GM19468 (cell line): ENCODE measurements at regions not wholly inside any gene's neighbourhood (a gene's known extent, or its start where the extent isn't known, plus 50 kb on each side); places are given as distances from the start of the nearest gene placed in this dataset.
"Not testable (repeated sequence)": the region's sequence is repeated elsewhere in the genome, so short reads cannot be mapped to it uniquely, and the experiment has no call there.

Experiments
- ATAC-seq: cut with Tn5 transposase; IDR thresholded peaks from one replicate; pipeline ENCODE4 v1.9.1; 2021; ENCODE audit warnings: mild to moderate bottlenecking, moderate library complexity, moderate number of reproducible peaks; ENCODE audit not compliant: unreplicated experiment; ENCODE audit errors: extremely low read depth

DNA sequence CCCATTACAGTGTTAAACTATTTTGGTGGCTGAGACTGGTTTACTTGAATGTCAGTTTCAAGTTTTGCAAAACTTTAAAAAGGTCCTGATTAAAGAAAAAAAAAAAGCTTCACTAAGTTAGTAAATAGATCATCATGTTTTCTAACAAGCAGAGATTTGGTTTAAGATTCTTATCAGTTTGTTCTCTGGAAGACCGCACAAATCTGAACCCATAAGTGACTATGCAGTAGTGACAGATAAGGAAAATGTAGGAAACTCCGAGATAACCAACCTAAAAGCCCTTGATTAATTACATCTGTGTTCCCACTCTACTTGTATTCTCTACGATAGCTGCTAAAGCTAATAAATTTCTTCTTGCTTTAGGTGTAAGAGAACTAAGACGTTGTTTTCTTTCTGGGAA, 1799.8 kb upstream of the ADGRL3 start:
- ATAC-seq: no peak

DNA sequence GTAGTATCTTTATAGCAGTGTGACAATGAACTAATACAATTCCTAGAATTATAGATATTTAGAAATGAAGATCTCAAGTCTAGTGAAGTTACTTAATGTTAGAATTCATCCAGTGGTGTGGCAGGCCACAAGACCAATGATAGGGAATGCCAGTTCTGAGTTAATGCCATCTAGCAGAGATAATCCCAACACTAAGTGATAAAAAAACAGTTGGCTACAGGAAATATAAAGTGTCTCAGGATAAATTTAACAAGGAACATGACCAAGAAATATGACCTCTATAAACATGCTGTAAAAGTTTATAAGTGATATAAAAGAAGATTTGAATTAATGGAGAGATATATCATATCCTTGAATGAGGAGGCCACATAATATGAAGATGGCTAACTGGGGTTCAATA, 1790.5 kb upstream of the ADGRL3 start:
- no peak for ATAC-seq

- ATAC-seq: no peak
These were observed 1787.4 kb upstream of the ADGRL3 start for GRCh38 chr4:59412739-59413138.

GRCh38 chr4:59455751-59456150, 1744.4 kb upstream of the ADGRL3 start:
- no peak for ATAC-seq

DNA sequence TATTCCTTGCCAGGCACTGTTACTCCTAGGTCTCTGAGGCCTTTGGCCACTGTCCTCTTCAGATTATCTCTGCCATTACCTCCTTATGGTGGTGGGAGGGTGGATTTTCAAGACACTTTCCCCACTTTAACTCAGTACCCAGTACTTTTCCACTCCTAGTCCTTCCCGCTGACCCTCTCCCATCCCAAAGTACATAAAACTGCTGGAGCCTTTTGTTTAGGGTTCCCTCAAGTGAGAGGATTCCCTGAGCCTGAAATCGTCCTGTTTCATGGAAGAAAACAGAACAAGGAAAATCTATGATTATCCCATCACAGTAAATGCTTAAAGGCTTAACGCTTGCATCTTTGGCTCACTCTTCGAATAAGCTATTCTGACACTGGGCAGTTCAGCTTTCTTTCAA, 1742.5 kb upstream of the ADGRL3 start:
- ATAC-seq: no peak

DNA sequence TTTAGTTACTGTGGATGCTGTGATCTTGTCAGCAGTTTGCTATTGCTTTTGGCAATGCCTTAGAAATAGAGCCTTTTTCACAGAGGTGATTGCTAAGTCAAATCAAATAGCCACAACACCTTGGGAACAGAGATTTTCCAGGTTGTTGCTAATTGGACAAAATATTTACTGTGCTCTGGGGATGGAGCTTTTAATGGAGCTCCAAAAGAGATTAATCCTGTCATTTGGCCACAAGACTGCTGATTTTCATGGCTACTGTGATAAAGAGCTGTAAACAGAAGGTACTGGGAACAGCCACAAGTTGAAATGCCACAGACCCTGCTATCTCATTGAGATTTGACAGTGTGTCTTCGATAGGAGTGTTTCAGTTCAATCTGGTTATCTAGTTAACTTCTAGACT, 1715.2 kb upstream of the ADGRL3 start:
- no peak for ATAC-seq

- ATAC-seq: no peak
These were observed 1700.0 kb upstream of the ADGRL3 start for GRCh38 chr4:59500103-59500502.

- ATAC-seq: no peak
These were observed 1696.4 kb upstream of the ADGRL3 start for GRCh38 chr4:59503731-59504130.

DNA sequence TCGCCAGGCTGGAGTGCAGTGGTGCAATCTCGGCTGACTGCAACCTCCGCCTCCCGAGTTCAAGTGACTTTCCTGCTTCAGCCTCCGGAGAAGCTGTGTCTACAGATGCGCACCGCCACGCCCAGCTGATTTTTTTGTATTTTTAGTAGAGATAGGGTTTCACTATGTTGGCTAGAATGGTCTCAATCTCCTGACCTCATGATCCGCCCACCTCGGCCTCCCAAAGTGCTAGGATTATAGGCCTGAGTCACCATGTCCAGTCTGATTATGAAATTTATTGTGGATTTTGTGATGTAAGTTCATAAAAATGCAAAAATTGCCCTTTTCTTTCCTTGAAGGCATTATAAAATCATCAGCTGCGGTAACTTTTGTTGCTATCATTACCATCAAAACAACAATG, 1688.3 kb upstream of the ADGRL3 start:
- not testable (repeated sequence) for ATAC-seq

GRCh38 chr4:59517007-59517406, 1683.1 kb upstream of the ADGRL3 start:
- no peak for ATAC-seq

DNA sequence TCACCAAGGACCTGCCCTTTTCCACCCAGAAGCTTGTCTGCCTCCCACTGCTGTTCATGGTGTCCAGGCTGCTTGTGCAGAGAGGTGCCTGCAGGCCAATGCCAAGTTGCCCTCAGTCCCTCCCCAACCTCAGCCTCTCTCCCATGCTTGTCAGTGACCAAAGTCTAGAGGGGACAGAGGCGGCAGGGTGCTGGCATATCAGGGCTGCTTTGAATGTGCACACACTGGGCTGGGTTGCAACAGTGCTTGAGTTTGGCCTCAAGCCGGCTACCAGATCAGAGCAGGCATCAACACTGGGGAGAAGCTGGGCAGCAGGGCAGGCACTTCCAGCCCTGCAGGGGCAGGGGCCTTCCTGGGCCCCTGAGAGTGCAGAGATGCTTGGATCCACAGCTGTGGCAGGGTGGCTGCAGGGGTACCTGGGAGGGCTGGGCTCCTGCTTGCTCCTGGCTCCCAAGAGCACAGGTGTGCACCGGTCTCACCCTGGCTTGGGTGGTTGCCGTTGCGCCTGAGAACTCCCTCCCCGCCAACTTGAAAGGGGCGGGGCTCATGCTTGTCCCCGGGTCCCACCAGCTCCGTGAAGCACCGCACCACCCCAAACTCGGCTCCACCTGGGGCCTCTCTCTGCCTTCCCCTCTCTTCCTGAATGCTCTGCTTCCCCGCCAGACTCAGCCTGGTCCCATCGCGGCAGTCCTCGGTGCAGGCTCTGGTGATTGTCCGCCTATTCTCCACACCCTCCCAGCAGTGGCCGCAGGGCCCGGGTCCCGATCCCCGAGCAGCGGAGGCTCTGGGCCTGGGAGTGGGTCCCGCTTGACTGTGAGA, 1681.9 kb upstream of the ADGRL3 start:
- ATAC-seq: no peak

GRCh38 chr4:59525885-59526284, 1674.2 kb upstream of the ADGRL3 start:
- ATAC-seq: no peak

- no peak for ATAC-seq
These were observed 1664.6 kb upstream of the ADGRL3 start for GRCh38 chr4:59535541-59535940.

DNA sequence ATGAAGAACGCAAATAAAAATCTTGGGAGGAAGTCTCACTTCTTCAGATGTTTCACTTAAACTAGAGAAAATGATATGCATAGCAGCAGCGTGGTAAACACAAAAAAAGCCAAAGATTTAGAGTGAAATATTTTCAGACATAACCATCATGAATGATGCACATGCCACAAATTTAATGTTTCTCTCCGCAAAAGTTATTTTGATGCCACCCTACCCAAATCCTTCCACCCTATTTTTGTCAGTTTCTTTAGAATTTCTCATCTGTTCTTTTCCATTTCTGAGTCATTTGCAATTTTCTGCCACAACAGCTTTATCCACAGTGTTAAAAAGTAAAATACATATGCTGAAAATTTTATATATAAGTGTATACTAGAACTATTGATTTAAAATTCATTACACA, 1663.7 kb upstream of the ADGRL3 start:
- no peak for ATAC-seq

GRCh38 chr4:59537246-59537886, 1662.8 kb upstream of the ADGRL3 start:
- ATAC-seq: no peak

DNA sequence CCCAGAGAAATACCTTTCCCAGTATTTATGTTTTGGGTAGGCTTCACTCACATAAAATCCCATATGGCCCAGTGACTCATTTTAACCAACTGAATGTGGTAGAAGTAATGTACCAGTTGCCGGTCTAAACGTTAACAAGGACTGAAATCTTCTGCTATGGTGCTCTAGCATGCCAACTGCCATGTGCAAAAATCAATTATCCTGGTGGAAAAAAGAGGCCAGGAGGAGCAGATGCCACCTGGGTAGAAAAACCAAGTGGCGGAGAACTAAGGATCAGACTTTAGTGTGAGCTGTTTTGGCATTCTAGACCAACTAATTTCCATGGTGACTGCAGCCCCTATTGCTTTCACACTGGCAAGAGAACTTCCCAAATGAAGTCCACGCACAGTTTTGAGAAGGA, 1660.7 kb upstream of the ADGRL3 start:
- no peak for ATAC-seq

GRCh38 chr4:59540311-59540710, 1659.8 kb upstream of the ADGRL3 start:
- no peak for ATAC-seq

DNA sequence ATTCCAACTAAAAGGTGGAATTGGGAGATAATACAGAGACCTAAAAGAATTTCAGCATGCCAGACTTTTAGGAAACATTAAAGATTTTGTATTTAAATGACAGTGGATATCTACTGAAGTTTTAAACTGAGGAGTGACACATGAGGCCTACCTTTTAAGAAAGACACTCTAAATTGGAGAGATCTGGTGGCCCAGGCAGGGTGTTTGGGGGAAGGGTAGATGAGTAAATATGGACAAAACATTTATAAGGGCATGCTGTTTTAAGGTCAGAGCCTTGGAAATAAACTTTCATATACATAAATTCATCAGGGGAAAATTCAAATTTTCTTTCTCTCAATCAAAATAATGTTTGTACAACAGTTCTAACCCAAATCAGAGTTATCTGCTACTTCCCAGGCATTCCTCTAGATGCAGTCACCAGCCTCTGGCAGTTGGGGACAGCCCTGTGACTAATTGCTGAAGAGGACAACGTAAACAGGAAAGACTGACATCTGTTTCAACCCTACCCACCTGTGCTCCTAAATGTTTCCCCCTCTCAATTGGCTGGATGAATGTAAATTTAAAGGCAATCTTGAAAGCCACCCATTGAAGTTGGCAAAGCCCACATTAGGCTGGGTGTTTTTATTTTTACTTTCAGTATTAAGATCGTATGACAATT, 1646.9 kb upstream of the ADGRL3 start:
- peak; percentile 86 for ATAC-seq

- ATAC-seq: no peak
These were observed 1646.4 kb upstream of the ADGRL3 start for GRCh38 chr4:59553721-59554091.

DNA sequence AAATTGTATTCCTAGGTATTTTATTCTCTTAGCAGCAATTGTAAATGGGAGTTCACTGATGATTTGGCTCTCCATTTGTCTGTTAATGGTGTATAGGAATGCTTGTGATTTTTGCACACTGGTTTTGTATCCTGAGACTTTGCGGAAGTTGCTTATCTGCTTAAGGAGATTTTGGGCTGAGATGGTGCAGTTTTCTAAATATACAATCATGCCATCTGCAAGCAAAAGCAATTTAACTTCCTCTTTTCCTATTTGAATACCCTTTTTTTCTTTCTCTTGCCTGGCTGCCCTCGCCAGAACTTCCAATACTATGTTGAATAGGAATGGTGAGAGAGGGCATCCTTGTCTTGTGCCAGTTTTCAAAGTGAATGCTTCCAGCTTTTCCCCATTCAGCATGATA, 1643.9 kb upstream of the ADGRL3 start:
- ATAC-seq: not testable (repeated sequence)

GRCh38 chr4:59560141-59560648, 1639.9 kb upstream of the ADGRL3 start:
- ATAC-seq: not testable (repeated sequence)
